Caco-2 (cell line): ENCODE measurements at regions not wholly inside any gene's neighbourhood (a gene's known extent, or its start where the extent isn't known, plus 50 kb on each side); places are given as distances from the start of the nearest gene placed in this dataset.

Source experiments
- BruUV-seq: library from RNA; stranded (reverse); fragments of 400-500 nt; replicated peaks from 2 replicates; lab custom pipeline; 2021; lab: Mats Ljungman, UMichigan
- CTCF ChIA-PET: fragments of 300-600 bp; sonication (Branson Sonifier 250); formaldehyde crosslinking; loops from one replicate; lab custom pipeline; 2022; ENCODE audit warnings: antibody characterized with exemption; lab: Charles Lee
- POLR2A ChIA-PET: fragments of 300-600 bp; sonication (Branson Sonifier 250); formaldehyde crosslinking; loops from one replicate; lab custom pipeline; 2022; ENCODE audit warnings: antibody characterized with exemption; lab: Charles Lee
- DNase-seq, 2 experiments: peaks; one replicate each; pipeline versions ENCODE4 v3.0.0 to v3.0.0-alpha.2; 2020 to 2022
- H3K27me3 ChIP-seq: replicated peaks from 2 replicates; pipeline ENCODE4 v1.6.0; 2011; ENCODE audit warnings: low read length; ENCODE audit not compliant: control insufficient read depth, insufficient read depth
- H3K36me3 ChIP-seq: 2 replicates; pipeline ENCODE4 v1.5.1; 2011; ENCODE audit warnings: low read length; ENCODE audit not compliant: control insufficient read depth, insufficient read depth
- H3K4me1 ChIP-seq: fragments of 250-450 bp; sonication (Bioruptor Pico); 2 replicates; pipeline ENCODE4 v1.5.1; 2020; ENCODE audit warnings: mild to moderate bottlenecking
- H3K4me3 ChIP-seq: 2 replicates; pipeline ENCODE4 v1.5.1; 2011; ENCODE audit warnings: low read depth, mild to moderate bottlenecking, control low read depth, low read length
- H3K9me3 ChIP-seq: fragments of 250-450 bp; sonication (Bioruptor Pico); 2 replicates; pipeline ENCODE4 v1.5.1; 2020; ENCODE audit warnings: mild to moderate bottlenecking, moderate library complexity
- H3K27ac Mint-ChIP-seq: one replicate; pipeline ENCODE4 v1.8.0; 2022; ENCODE audit warnings: mixed read lengths; ENCODE audit not compliant: unreplicated experiment
- H3K27me3 Mint-ChIP-seq: one replicate; pipeline ENCODE4 v1.8.0; 2022; ENCODE audit warnings: mixed read lengths; ENCODE audit not compliant: insufficient read depth, unreplicated experiment
- H3K36me3 Mint-ChIP-seq: one replicate; pipeline ENCODE4 v1.8.0; 2022; ENCODE audit warnings: mild to moderate bottlenecking, mixed read lengths; ENCODE audit not compliant: insufficient read depth, unreplicated experiment
- H3K4me1 Mint-ChIP-seq: one replicate; pipeline ENCODE4 v1.8.0; 2022; ENCODE audit warnings: low read depth, mixed read lengths; ENCODE audit not compliant: unreplicated experiment
- H3K4me3 Mint-ChIP-seq: one replicate; pipeline ENCODE4 v1.8.0; 2022; ENCODE audit warnings: mild to moderate bottlenecking, moderate library complexity, mixed read lengths; ENCODE audit not compliant: unreplicated experiment
- H3K9me3 Mint-ChIP-seq: one replicate; pipeline ENCODE4 v1.8.0; 2022; ENCODE audit warnings: mixed read lengths; ENCODE audit not compliant: unreplicated experiment
- CTCF ChIP-seq, 2 experiments: fragments of 200-600 bp in 1 of 2; IDR thresholded peaks; 1 replicate in 1 of 2; 2 replicates in 1 of 2; pipeline versions ENCODE4 v1.5.1 to v1.8.0; 2011 to 2022; ENCODE audit warnings: antibody characterized with exemption in 1 of 2, control low read depth in 1 of 2, inconsistent platforms in 1 of 2, low read depth in 1 of 2, low read length in 1 of 2, mild to moderate bottlenecking in 1 of 2, moderate library complexity in 1 of 2; ENCODE audit not compliant: insufficient read depth in 1 of 2, severe bottlenecking in 1 of 2, unreplicated experiment in 1 of 2
- intact Hi-C: fragments of 100-400 bp; cut with micrococcal nuclease; formaldehyde crosslinking; loops from one replicate; pipeline ENCODE4 v1.10.0; 2022; ENCODE audit not compliant: unreplicated experiment

- POLR2A ChIA-PET = no interaction called here
- intact Hi-C loops = no loop called here
These were observed 242.1 kb upstream of the TNRC6C start for GRCh38 chr17:77716289-77716926.

GRCh38 chr17:77717941-77718668 is 240.4 kb upstream of the TNRC6C start:
- Histone ChIP-seq H3K4me3 (no peak overlapping the region), H3K27me3 (no peaks in the 10 kb centered on the region), H3K9me3 (no peaks in the 10 kb centered on the region), H3K36me3 (no peaks in the 10 kb centered on the region), H3K4me1 (no peaks in the 10 kb centered on the region)
- Mint-ChIP-seq H3K27ac (no peak overlapping the region), H3K36me3 (no peaks in the 10 kb centered on the region), H3K4me3 (no peak overlapping the region), H3K27me3 (peaks cover 10% of the 10 kb centered on the region), H3K4me1 (no peaks in the 10 kb centered on the region), H3K9me3 (peaks cover 21% of the 10 kb centered on the region)
- TF ChIP-seq CTCF (IDR thresholded peaks at IDR 0.05; ENCODE audit: insufficient read depth in 1 of 2, low read depth in 1 of 2, low read length in 1 of 2, severe bottlenecking in 1 of 2, unreplicated experiment in 1 of 2) = no peak
- ChIA-PET CTCF (no interaction called here), POLR2A (no interaction called here)
- no peak for DNase-seq
- no TSS peak for BruUV-seq
- intact Hi-C loops = no loop called here

More at GRCh38 chr17:77716289-77716926, 242.1 kb upstream of the TNRC6C start:
- BruUV-seq = no TSS peak
- H3K4me1 Mint-ChIP-seq = no peaks in the 10 kb centered on the region
- CTCF ChIA-PET = no interaction called here
- no peaks in the 10 kb centered on the region for H3K9me3 ChIP-seq
- no peak overlapping the region for H3K4me3 ChIP-seq
- H3K4me3 Mint-ChIP-seq = no peak overlapping the region
- H3K4me1 ChIP-seq = no peaks in the 10 kb centered on the region
- DNase-seq = no peak
- no peaks in the 10 kb centered on the region for H3K27me3 ChIP-seq
- peaks cover 21% of the 10 kb centered on the region for H3K9me3 Mint-ChIP-seq
- no peaks in the 10 kb centered on the region for H3K36me3 Mint-ChIP-seq
- H3K27ac Mint-ChIP-seq = no peak overlapping the region
- H3K27me3 Mint-ChIP-seq = peaks cover 16% of the 10 kb centered on the region
- TF ChIP-seq CTCF (IDR thresholded peaks at IDR 0.05; ENCODE audit: insufficient read depth in 1 of 2, low read depth in 1 of 2, low read length in 1 of 2, severe bottlenecking in 1 of 2, unreplicated experiment in 1 of 2) = no peak
- H3K36me3 ChIP-seq = no peaks in the 10 kb centered on the region

GRCh38 chr17:77718669-77718961 is 239.9 kb upstream of the TNRC6C start:
- no peaks in the 10 kb centered on the region for H3K36me3 Mint-ChIP-seq
- no peaks in the 10 kb centered on the region for H3K9me3 ChIP-seq
- no peaks in the 10 kb centered on the region for H3K4me1 ChIP-seq
- POLR2A ChIA-PET = no interaction called here
- CTCF ChIA-PET = no interaction called here
- BruUV-seq = no TSS peak
- H3K9me3 Mint-ChIP-seq = peaks cover 21% of the 10 kb centered on the region
- H3K4me3 Mint-ChIP-seq = no peak overlapping the region
- intact Hi-C loops = no loop called here
- peaks cover 9% of the 10 kb centered on the region for H3K27me3 Mint-ChIP-seq
- H3K27me3 ChIP-seq = no peaks in the 10 kb centered on the region
- no peaks in the 10 kb centered on the region for H3K4me1 Mint-ChIP-seq
- no peak for DNase-seq
- H3K27ac Mint-ChIP-seq = no peak overlapping the region
- H3K36me3 ChIP-seq = no peaks in the 10 kb centered on the region
- TF ChIP-seq CTCF (IDR thresholded peaks at IDR 0.05; ENCODE audit: insufficient read depth in 1 of 2, low read depth in 1 of 2, low read length in 1 of 2, severe bottlenecking in 1 of 2, unreplicated experiment in 1 of 2) = no peak
- H3K4me3 ChIP-seq = no peak overlapping the region
